Ascending aorta (tissue), 2 donors: ENCODE measurements at regions not wholly inside any gene's neighbourhood (a gene's known extent, or its start where the extent isn't known, plus 50 kb on each side); places are given as distances from the start of the nearest gene placed in this dataset.

Experiments
- DNase-seq, 2 donors: peaks; one replicate each; pipeline ENCODE4 v3.0.0-alpha.2; 2019; ENCODE audit warnings: low spot score in 2 of 2
- H3K27ac ChIP-seq, 2 donors: fragments of 200-600 bp; sonication (generic); one replicate each; pipeline ENCODE4 v1.5.1; 2016 to 2017; ENCODE audit warnings: mild to moderate bottlenecking in 1 of 2
- H3K27me3 ChIP-seq: fragments of 200-600 bp; sonication (generic); one replicate; pipeline ENCODE4 v1.5.1; 2017
- H3K36me3 ChIP-seq, 2 donors: fragments of 200-600 bp; sonication (generic); one replicate each; pipeline ENCODE4 v1.5.1; 2016
- H3K4me1 ChIP-seq, 2 donors: fragments of 200-600 bp; sonication (generic); one replicate each; pipeline ENCODE4 v1.5.1; 2016 to 2017; ENCODE audit warnings: mild to moderate bottlenecking in 1 of 2
- H3K4me3 ChIP-seq, 2 donors: fragments of 200-600 bp; sonication (generic); one replicate each; pipeline ENCODE4 v1.5.1; 2016 to 2017; ENCODE audit warnings: mild to moderate bottlenecking in 1 of 2
- H3K9me3 ChIP-seq, 2 donors: fragments of 200-600 bp; sonication (generic); one replicate each; pipeline ENCODE4 v1.5.1; 2016
- intact Hi-C: fragments of 100-400 bp; cut with DNase I; formaldehyde crosslinking; loops from one replicate; pipeline ENCODE4 v1.15.1; 2023
- TF ChIP-seq, protein P1 (sequence below), 3 experiments: fragments of 200-600 bp in 2 of 3; fragments of 450-650 bp in 1 of 3; sonication (generic) in 2 of 3; IDR thresholded peaks; one replicate each; pipeline ENCODE4 v1.5.1; 2016 to 2019; ENCODE audit warnings: antibody characterized with exemption in 3 of 3, mild to moderate bottlenecking in 1 of 3, moderate library complexity in 1 of 3

DNA sequence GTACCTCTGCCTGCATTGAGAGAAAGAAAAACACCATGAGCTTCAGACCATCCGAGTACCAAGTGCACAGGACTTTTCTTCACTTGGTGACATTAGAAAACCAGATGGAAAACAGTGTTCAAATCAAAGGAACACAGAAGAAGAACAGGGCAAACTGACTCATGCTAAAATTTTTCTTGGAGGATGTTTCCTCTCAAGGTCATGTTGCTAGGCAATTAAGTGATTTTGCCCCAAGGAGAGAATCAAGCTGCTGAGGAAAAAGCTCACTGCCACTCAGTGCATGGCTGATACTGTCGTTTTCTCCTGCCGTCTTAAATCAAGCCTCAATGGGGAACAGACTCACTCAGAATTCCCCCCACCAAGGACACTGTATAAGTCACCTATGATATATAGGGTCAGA is 57.9 kb upstream of the SIMC1 start:
- H3K9me3 ChIP-seq = no peaks in the 10 kb centered on the region
- H3K4me1 ChIP-seq = no peaks in the 10 kb centered on the region
- no peak overlapping the region for H3K4me3 ChIP-seq
- H3K27ac ChIP-seq = no peak overlapping the region
- TF ChIP-seq, protein P1, sequence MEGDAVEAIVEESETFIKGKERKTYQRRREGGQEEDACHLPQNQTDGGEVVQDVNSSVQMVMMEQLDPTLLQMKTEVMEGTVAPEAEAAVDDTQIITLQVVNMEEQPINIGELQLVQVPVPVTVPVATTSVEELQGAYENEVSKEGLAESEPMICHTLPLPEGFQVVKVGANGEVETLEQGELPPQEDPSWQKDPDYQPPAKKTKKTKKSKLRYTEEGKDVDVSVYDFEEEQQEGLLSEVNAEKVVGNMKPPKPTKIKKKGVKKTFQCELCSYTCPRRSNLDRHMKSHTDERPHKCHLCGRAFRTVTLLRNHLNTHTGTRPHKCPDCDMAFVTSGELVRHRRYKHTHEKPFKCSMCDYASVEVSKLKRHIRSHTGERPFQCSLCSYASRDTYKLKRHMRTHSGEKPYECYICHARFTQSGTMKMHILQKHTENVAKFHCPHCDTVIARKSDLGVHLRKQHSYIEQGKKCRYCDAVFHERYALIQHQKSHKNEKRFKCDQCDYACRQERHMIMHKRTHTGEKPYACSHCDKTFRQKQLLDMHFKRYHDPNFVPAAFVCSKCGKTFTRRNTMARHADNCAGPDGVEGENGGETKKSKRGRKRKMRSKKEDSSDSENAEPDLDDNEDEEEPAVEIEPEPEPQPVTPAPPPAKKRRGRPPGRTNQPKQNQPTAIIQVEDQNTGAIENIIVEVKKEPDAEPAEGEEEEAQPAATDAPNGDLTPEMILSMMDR (IDR thresholded peaks at IDR 0.05) = no peak
- intact Hi-C loops = no loop called here
- H3K27me3 ChIP-seq = no peaks in the 10 kb centered on the region
- no peaks in the 10 kb centered on the region for H3K36me3 ChIP-seq
- DNase-seq = no peak

DNA sequence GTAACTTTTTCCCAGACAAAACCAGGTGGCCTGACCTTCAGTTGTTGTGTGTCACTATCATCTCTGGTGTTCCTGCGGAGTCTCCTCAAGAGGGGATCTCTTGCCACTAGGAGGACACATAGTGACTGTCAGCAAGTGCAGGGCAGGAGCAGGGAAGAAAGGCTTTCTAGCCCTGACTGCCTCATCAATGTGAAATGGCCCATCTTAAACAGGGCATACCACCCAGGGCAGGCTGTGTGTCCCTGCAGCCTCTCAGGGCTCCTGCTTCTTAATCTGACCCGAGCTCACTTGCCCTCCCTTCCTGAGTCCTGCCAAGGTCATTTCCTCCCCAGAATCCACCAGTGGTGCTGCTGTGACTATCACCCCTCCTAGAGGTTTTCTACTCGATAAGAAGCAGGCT is 57.4 kb upstream of the SIMC1 start:
- Histone ChIP-seq H3K36me3 (no peaks in the 10 kb centered on the region), H3K27me3 (no peaks in the 10 kb centered on the region), H3K9me3 (no peaks in the 10 kb centered on the region), H3K4me1 (no peaks in the 10 kb centered on the region), H3K4me3 (no peak overlapping the region), H3K27ac (no peak overlapping the region)
- intact Hi-C loops = no loop called here
- no peak for DNase-seq
- TF ChIP-seq, protein P1 (IDR thresholded peaks at IDR 0.05) = no peak

DNA sequence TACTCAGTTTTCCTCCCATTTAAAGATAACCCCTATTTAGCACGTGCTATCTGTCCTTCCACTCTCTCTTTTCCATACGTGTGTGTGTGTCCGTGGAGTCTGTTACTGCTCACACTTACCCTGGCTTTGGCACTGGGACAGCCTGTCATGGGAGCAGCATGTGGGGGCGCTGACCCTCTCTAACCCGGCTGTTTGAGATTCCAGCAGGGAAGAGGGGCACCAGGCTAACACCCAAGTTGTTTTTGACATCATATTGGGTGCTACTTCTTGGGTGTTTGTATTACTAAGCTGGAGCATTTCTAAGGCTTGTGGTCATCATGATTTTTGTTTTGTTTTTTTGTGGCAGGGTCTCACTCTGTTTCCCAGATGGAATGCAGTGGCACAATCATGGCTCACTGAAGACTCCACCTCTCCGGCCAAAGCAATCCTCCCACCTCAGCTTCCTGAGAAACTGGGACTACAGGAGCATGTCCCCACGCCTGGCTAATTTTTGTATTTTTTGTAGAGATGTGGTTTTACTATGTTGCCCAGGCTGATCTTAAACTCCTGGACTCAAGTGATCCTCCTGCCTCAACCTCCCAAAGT is 56.9 kb upstream of the SIMC1 start:
- intact Hi-C loops = no loop called here
- Histone ChIP-seq H3K27me3 (no peaks in the 10 kb centered on the region), H3K4me3 (no peak overlapping the region), H3K27ac (no peak overlapping the region), H3K4me1 (no peaks in the 10 kb centered on the region), H3K36me3 (no peaks in the 10 kb centered on the region), H3K9me3 (no peaks in the 10 kb centered on the region)
- TF ChIP-seq, protein P1 (IDR thresholded peaks at IDR 0.05) = no peak
- DNase-seq = no peak

DNA sequence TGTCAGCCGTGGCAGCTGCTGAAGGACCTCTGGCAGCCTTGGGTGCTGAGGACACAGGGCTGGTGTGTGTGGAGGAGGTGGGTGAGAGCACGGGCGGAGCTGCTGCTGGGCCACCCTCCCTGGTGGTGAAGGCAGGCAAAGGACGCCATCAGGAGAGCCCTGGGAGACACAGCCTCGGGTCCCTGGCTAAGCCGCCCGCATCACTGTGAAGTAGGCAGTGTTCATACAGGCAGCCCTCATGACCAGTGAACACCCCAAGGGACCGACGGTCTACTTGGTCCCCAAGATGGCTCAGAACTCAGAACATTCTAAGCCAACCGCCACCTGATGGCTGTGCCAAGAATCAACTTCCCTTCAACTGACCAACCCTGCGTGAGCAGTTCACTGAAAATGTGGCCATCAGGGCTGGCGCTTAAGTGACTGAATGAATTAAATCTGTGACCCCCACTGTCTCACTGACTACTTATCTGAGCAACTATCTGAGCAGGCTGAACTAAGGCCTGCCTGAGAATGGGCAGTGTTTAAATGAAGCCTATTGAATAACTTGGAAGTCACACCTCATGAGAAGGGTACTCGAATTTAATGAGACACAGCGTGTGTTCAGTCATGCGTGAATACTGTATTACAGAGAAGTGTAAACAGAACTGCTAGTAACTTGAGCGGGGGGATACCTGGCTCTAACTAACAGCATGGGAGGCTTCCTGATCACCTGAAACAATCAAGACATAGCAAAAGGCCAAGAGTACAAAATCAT is 54.7 kb upstream of the SIMC1 start:
- Histone ChIP-seq H3K4me1 (no peaks in the 10 kb centered on the region), H3K4me3 (no peak overlapping the region), H3K27me3 (no peaks in the 10 kb centered on the region), H3K27ac (no peak overlapping the region), H3K36me3 (no peaks in the 10 kb centered on the region), H3K9me3 (no peaks in the 10 kb centered on the region)
- intact Hi-C loops = no loop called here
- TF ChIP-seq, protein P1 (IDR thresholded peaks at IDR 0.05) = no peak
- no peak for DNase-seq

DNA sequence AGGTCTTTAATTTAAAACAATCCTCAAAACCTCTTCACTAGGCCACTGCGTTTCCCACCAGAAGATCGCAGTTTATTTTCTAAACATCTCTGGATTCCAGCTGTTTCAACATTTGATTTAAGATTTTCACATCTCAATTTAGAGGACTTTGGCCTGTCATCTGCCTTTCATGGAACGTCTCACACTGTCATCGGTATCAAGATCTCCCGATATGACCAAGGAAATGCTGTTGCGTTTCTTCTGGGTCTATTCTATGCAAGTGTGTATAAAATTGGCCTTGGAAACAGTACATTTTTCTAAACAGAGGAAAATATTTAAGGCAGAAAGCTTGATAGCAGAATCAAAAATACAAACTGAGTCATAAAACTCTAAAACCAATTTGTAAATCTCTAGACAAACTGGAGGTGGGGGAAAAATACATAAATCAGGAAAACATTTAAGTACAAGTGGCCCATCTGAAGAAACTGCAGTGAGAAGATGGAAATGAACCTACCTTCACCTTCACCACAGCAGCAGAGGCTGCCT is 53.6 kb upstream of the SIMC1 start:
- Histone ChIP-seq H3K27ac (no peak overlapping the region), H3K4me3 (no peak overlapping the region), H3K4me1 (no peaks in the 10 kb centered on the region), H3K36me3 (no peaks in the 10 kb centered on the region), H3K9me3 (no peaks in the 10 kb centered on the region), H3K27me3 (no peaks in the 10 kb centered on the region)
- no peak for DNase-seq
- TF ChIP-seq, protein P1 (IDR thresholded peaks at IDR 0.05) = no peak
- intact Hi-C loops = no loop called here
